Natural killer cell (primary cell): ENCODE measurements at regions not wholly inside any gene's neighbourhood (a gene's known extent, or its start where the extent isn't known, plus 50 kb on each side); places are given as distances from the start of the nearest gene placed in this dataset.

Experiments used
- ATAC-seq, 3 donors: fragments of 150-1000 bp in 2 of 3; fragments of 200-7000 bp in 1 of 3; cut with Tn5 transposase; 1 replicate in 1 of 3; 2 replicates in 2 of 3; pipeline ENCODE4 v1.10.0; 2021; ENCODE audit warnings: mild to moderate bottlenecking in 2 of 3, moderate library complexity in 2 of 3
- DNase-seq, 2 donors: peaks; one replicate each; pipeline versions ENCODE4 v3.0.0 to v3.0.0-alpha.2; 2013 to 2021; ENCODE audit warnings: mixed read lengths in 1 of 2
- H3K27ac ChIP-seq: one replicate; pipeline ENCODE4 v1.5.1; 2013; ENCODE audit warnings: mild to moderate bottlenecking, low read length
- H3K27me3 ChIP-seq: one replicate; pipeline ENCODE4 v1.6.1; 2013; ENCODE audit warnings: low read length; ENCODE audit not compliant: control insufficient read depth, insufficient read depth
- H3K36me3 ChIP-seq: one replicate; pipeline ENCODE4 v1.6.1; 2013; ENCODE audit warnings: low read length; ENCODE audit not compliant: control insufficient read depth, insufficient read depth
- H3K4me1 ChIP-seq: one replicate; pipeline ENCODE4 v1.6.1; 2013; ENCODE audit warnings: low read length; ENCODE audit not compliant: control insufficient read depth, insufficient read depth
- H3K4me3 ChIP-seq: one replicate; pipeline ENCODE4 v1.5.1; 2013; ENCODE audit warnings: low read length
- H3K9me3 ChIP-seq: one replicate; pipeline ENCODE4 v1.6.1; 2013; ENCODE audit warnings: low read length; ENCODE audit not compliant: control insufficient read depth, insufficient read depth
- H3K27ac Mint-ChIP-seq, 2 donors: one replicate each; pipeline ENCODE4 v1.8.0; 2022; ENCODE audit warnings: mild to moderate bottlenecking in 2 of 2, mixed read lengths in 2 of 2, moderate library complexity in 1 of 2
- H3K27me3 Mint-ChIP-seq, 2 donors: one replicate each; pipeline ENCODE4 v1.8.0; 2022; ENCODE audit warnings: low read depth in 2 of 2, mixed read lengths in 2 of 2
- H3K36me3 Mint-ChIP-seq: one replicate; pipeline ENCODE4 v1.8.0; 2022; ENCODE audit warnings: mixed read lengths
- H3K4me1 Mint-ChIP-seq, 2 donors: one replicate each; pipeline ENCODE4 v1.8.0; 2022; ENCODE audit warnings: mixed read lengths in 2 of 2
- H3K4me3 Mint-ChIP-seq: one replicate; pipeline ENCODE4 v1.8.0; 2022; ENCODE audit warnings: mild to moderate bottlenecking, moderate library complexity, mixed read lengths
- H3K9me3 Mint-ChIP-seq, 2 donors: one replicate each; pipeline ENCODE4 v1.8.0; 2022; ENCODE audit warnings: mixed read lengths in 2 of 2
- CTCF ChIP-seq: fragments of 200-600 bp; IDR thresholded peaks from one replicate; pipeline ENCODE4 v1.8.0; 2022; ENCODE audit warnings: antibody characterized with exemption
- WGBS: methylation state at CpG from one replicate; pipeline ENCODE4 v1.1.7; 2013; ENCODE audit warnings: missing lambda C conversion rate; ENCODE audit not compliant: insufficient coverage; 5-methylcytosine and 5-hydroxymethylcytosine counted together
- intact Hi-C: fragments of 100-400 bp; cut with micrococcal nuclease; formaldehyde crosslinking; loops from one replicate; pipeline ENCODE4 v1.14.2; 2022

GRCh38 chr9:92184041-92184564, 68.9 kb upstream of the SPTLC1 start:
- H3K4me3 Mint-ChIP-seq = no peak overlapping the region
- no peak overlapping the region for H3K27ac ChIP-seq
- H3K27me3 Mint-ChIP-seq = peaks cover 0 to 10% of the 10 kb centered on the region in 2 donors
- WGBS = 74% methylated on average over 1 of the region's 1 CpG
- H3K36me3 ChIP-seq = no peaks in the 10 kb centered on the region
- no peaks in the 10 kb centered on the region for H3K9me3 ChIP-seq
- no peak overlapping the region for H3K4me3 ChIP-seq
- ATAC-seq (no peak), DNase-seq (no peak)
- H3K27ac Mint-ChIP-seq = no peak overlapping the region
- no peaks in the 10 kb centered on the region for H3K4me1 Mint-ChIP-seq
- no peaks in the 10 kb centered on the region for H3K9me3 Mint-ChIP-seq
- H3K36me3 Mint-ChIP-seq = no peaks in the 10 kb centered on the region
- no peaks in the 10 kb centered on the region for H3K4me1 ChIP-seq
- no peak for TF ChIP-seq CTCF
- no peaks in the 10 kb centered on the region for H3K27me3 ChIP-seq
- intact Hi-C loops = no loop called here

GRCh38 chr9:92183449-92183848, 68.2 kb upstream of the SPTLC1 start:
- WGBS = 78% methylated on average over 3 of the region's 5 CpGs
- H3K4me1 Mint-ChIP-seq = no peaks in the 10 kb centered on the region
- DNase-seq (no peak), ATAC-seq (no peak)
- H3K4me3 ChIP-seq = no peak overlapping the region
- no peak overlapping the region for H3K27ac Mint-ChIP-seq
- no peak overlapping the region for H3K4me3 Mint-ChIP-seq
- no peak for TF ChIP-seq CTCF
- no peaks in the 10 kb centered on the region for H3K36me3 ChIP-seq
- H3K9me3 Mint-ChIP-seq = no peaks in the 10 kb centered on the region
- no peaks in the 10 kb centered on the region for H3K27me3 ChIP-seq
- no peaks in the 10 kb centered on the region for H3K9me3 ChIP-seq
- no peaks in the 10 kb centered on the region for H3K36me3 Mint-ChIP-seq
- no peak overlapping the region for H3K27ac ChIP-seq
- peaks cover 0 to 10% of the 10 kb centered on the region in 2 donors for H3K27me3 Mint-ChIP-seq
- intact Hi-C loops = no loop called here
- no peaks in the 10 kb centered on the region for H3K4me1 ChIP-seq

- no peak for TF ChIP-seq CTCF
- H3K27me3 ChIP-seq = no peaks in the 10 kb centered on the region
- Mint-ChIP-seq H3K27ac (no peak overlapping the region), H3K27me3 (peaks cover 0 to 10% of the 10 kb centered on the region in 2 donors), H3K9me3 (no peaks in the 10 kb centered on the region), H3K4me3 (no peak overlapping the region), H3K36me3 (no peaks in the 10 kb centered on the region), H3K4me1 (no peaks in the 10 kb centered on the region)
- ATAC-seq = no peak
- H3K9me3 ChIP-seq = no peaks in the 10 kb centered on the region
- H3K36me3 ChIP-seq = no peaks in the 10 kb centered on the region
- no peak overlapping the region for H3K4me3 ChIP-seq
- H3K4me1 ChIP-seq = no peaks in the 10 kb centered on the region
- WGBS = 34% methylated on average over 4 of the region's 4 CpGs
- DNase-seq = no peak
- no peak overlapping the region for H3K27ac ChIP-seq
- intact Hi-C loops = no loop called here
Measured at GRCh38 chr9:92181296-92181695, 66.1 kb upstream of the SPTLC1 start.

- peaks cover 0 to 8% of the 10 kb centered on the region in 2 donors for H3K27me3 Mint-ChIP-seq
- intact Hi-C loops = no loop called here
- no peaks in the 10 kb centered on the region for H3K9me3 ChIP-seq
- no peak for ATAC-seq
- H3K4me3 Mint-ChIP-seq = no peak overlapping the region
- no peak for TF ChIP-seq CTCF
- no peak overlapping the region for H3K4me3 ChIP-seq
- no peak overlapping the region for H3K27ac Mint-ChIP-seq
- no peak overlapping the region for H3K27ac ChIP-seq
- H3K4me1 ChIP-seq = no peaks in the 10 kb centered on the region
- no peaks in the 10 kb centered on the region for H3K27me3 ChIP-seq
- no peaks in the 10 kb centered on the region for H3K36me3 Mint-ChIP-seq
- WGBS = 41% methylated on average over 7 of the region's 7 CpGs
- DNase-seq = no peak
- H3K4me1 Mint-ChIP-seq = no peaks in the 10 kb centered on the region
- H3K9me3 Mint-ChIP-seq = no peaks in the 10 kb centered on the region
- H3K36me3 ChIP-seq = no peaks in the 10 kb centered on the region
Measured at GRCh38 chr9:92180669-92181181, 65.5 kb upstream of the SPTLC1 start.
